KMS-11 (cell line): ENCODE measurements at regions not wholly inside any gene's neighbourhood (a gene's known extent, or its start where the extent isn't known, plus 50 kb on each side); places are given as distances from the start of the nearest gene placed in this dataset.

ENCODE experiments used
- H2AFZ ChIP-seq: fragments of 200-600 bp; sonication (generic); 2 replicates; pipeline ENCODE4 v1.6.1; 2016; ENCODE audit warnings: antibody characterized with exemption, mixed run types, low read depth
- H3K27ac ChIP-seq: fragments of 200-600 bp; sonication (generic); 2 replicates; pipeline ENCODE4 v1.6.1; 2016; ENCODE audit warnings: mild to moderate bottlenecking, mixed run types
- H3K27me3 ChIP-seq: fragments of 200-600 bp; sonication (generic); 2 replicates; pipeline ENCODE4 v1.6.1; 2017; ENCODE audit warnings: mild to moderate bottlenecking, low read depth, mixed run types, moderate library complexity; ENCODE audit not compliant: insufficient read depth
- H3K36me3 ChIP-seq: fragments of 200-600 bp; sonication (generic); 2 replicates; pipeline ENCODE4 v1.6.1; 2017; ENCODE audit warnings: mild to moderate bottlenecking, mixed run types; ENCODE audit not compliant: insufficient read depth
- H3K4me1 ChIP-seq: fragments of 200-600 bp; sonication (generic); 2 replicates; pipeline ENCODE4 v1.6.1; 2016; ENCODE audit warnings: mild to moderate bottlenecking, low read depth, mixed run types; ENCODE audit not compliant: poor library complexity, severe bottlenecking
- H3K4me2 ChIP-seq: fragments of 200-600 bp; sonication (generic); 2 replicates; pipeline ENCODE4 v1.7.0; 2016; ENCODE audit warnings: mild to moderate bottlenecking, mixed run types
- H3K4me3 ChIP-seq: fragments of 200-600 bp; sonication (generic); IDR thresholded peaks from 2 replicates; pipeline ENCODE4 v1.6.1; 2017; ENCODE audit warnings: low read depth, low read length, mixed read lengths; ENCODE audit not compliant: insufficient read depth
- H3K79me2 ChIP-seq: fragments of 200-600 bp; sonication (generic); 2 replicates; pipeline ENCODE4 v1.6.1; 2016; ENCODE audit warnings: low read depth, mixed run types; ENCODE audit not compliant: insufficient read depth
- H3K9ac ChIP-seq: fragments of 200-600 bp; sonication (generic); 2 replicates; pipeline ENCODE4 v1.6.1; 2016; ENCODE audit warnings: mild to moderate bottlenecking, mixed run types
- H4K20me1 ChIP-seq: fragments of 200-600 bp; sonication (generic); 2 replicates; pipeline ENCODE4 v1.6.1; 2016; ENCODE audit warnings: mild to moderate bottlenecking, mixed run types; ENCODE audit not compliant: insufficient read depth
- TF ChIP-seq, protein P1 (sequence below): fragments of 200-600 bp; sonication (generic); conservative IDR thresholded peaks from 2 replicates; pipeline ENCODE4 v1.6.1; 2017; ENCODE audit warnings: low read depth, mild to moderate bottlenecking, antibody characterized with exemption, low read length, moderate library complexity, mixed read lengths

DNA sequence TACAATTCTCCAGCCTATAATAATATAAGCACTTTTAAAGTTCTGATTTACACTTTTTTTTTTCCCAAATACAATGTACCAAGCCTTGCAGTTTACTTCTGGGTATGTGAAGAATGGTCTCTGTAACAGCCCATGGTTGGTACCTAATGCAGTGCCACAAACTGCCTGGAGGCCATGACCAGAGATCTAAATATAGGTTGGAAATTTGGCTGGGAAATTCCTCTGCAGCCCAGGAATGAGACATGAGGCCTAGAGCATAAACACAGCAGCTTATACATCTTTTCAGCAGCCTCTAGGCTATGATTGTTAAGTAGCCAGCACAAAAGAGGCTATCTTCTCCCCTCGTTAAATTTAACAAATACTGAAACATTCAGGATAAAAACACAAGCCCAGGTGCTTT is 432.0 kb upstream of the FAM98A start:
- Histone ChIP-seq H3K4me2 (no peak overlapping the region), H3K27ac (no peak overlapping the region), H3K9ac (no peak overlapping the region), H3K27me3 (no peaks in the 10 kb centered on the region), H2AFZ (no peak overlapping the region), H3K4me3 (no peak overlapping the region), H3K79me2 (no peaks in the 10 kb centered on the region), H3K4me1 (no peaks in the 10 kb centered on the region), H3K36me3 (no peaks in the 10 kb centered on the region), H4K20me1 (no peaks in the 10 kb centered on the region)
- TF ChIP-seq, protein P1, sequence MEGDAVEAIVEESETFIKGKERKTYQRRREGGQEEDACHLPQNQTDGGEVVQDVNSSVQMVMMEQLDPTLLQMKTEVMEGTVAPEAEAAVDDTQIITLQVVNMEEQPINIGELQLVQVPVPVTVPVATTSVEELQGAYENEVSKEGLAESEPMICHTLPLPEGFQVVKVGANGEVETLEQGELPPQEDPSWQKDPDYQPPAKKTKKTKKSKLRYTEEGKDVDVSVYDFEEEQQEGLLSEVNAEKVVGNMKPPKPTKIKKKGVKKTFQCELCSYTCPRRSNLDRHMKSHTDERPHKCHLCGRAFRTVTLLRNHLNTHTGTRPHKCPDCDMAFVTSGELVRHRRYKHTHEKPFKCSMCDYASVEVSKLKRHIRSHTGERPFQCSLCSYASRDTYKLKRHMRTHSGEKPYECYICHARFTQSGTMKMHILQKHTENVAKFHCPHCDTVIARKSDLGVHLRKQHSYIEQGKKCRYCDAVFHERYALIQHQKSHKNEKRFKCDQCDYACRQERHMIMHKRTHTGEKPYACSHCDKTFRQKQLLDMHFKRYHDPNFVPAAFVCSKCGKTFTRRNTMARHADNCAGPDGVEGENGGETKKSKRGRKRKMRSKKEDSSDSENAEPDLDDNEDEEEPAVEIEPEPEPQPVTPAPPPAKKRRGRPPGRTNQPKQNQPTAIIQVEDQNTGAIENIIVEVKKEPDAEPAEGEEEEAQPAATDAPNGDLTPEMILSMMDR: no peak

DNA sequence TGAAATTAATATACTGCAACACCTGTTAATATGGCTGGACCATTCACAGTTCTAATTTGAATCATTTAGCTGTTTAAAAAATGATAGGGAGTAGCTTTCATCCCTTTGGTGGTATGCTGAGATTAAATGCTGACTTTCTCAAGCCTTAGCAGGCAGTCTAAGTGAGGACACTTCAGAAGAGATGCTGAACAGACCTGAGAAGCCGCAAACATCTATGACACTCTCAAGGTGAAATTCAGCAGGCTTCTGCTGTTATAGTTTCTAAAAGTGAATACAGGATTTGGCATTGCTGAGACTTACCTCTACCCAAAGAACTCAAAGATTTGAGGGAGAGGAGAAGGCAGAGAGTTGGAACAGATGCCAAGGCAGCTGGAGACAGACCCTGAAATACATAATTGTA is 431.2 kb upstream of the FAM98A start:
- no peak overlapping the region for H2AFZ ChIP-seq
- H3K27ac ChIP-seq: no peak overlapping the region
- H4K20me1 ChIP-seq: no peaks in the 10 kb centered on the region
- H3K27me3 ChIP-seq: no peaks in the 10 kb centered on the region
- no peaks in the 10 kb centered on the region for H3K36me3 ChIP-seq
- no peaks in the 10 kb centered on the region for H3K4me1 ChIP-seq
- H3K4me3 ChIP-seq: no peak overlapping the region
- TF ChIP-seq, protein P1: no peak
- H3K79me2 ChIP-seq: no peaks in the 10 kb centered on the region
- H3K9ac ChIP-seq: no peak overlapping the region
- no peak overlapping the region for H3K4me2 ChIP-seq

DNA sequence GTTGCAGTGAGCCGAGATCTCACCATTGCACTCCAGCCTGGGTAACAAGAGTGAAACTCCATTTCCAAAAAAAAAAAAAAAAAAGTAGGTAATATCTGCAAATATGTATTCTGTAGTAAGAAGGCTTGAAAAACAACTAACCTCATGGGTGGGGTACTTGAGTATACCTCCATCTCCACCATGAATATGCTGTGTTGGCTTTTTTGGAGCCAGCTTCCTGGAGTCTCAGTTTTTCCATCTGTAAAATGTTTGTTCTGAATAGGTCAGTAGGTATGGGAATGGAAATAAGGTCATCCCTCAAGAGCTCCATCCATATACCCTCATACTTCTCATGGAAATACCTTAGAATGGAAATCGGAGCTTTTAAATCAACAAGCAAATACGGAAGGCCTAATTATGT is 430.0 kb upstream of the FAM98A start:
- H3K79me2 ChIP-seq: no peaks in the 10 kb centered on the region
- H3K4me2 ChIP-seq: no peak overlapping the region
- H3K4me1 ChIP-seq: no peaks in the 10 kb centered on the region
- no peaks in the 10 kb centered on the region for H3K27me3 ChIP-seq
- H3K36me3 ChIP-seq: no peaks in the 10 kb centered on the region; the same call in 1 of the 2 replicates
- H4K20me1 ChIP-seq: no peaks in the 10 kb centered on the region
- no peak overlapping the region for H3K4me3 ChIP-seq
- no peak overlapping the region for H2AFZ ChIP-seq
- TF ChIP-seq, protein P1: no peak
- H3K27ac ChIP-seq: no peak overlapping the region
- no peak overlapping the region for H3K9ac ChIP-seq

DNA sequence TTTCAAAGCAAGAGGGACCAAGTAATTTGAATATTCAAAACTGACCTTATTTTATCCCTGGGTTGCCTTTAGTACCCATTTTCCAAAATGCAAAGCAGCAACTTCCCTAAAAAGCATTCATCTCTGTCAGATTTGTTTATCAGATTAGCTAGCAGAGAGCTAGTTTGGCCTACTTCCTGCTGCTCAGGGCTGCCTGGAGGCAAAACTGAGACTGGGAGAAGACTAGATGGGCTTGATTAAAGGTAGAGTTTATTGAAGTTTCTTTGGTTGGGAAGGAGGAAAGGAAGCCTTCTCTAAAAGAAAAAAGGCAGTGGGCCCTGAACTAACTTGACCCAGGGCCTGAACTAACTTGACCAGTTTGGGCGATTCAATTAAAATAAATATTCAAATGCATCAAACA is 426.1 kb upstream of the FAM98A start:
- H2AFZ ChIP-seq: no peak overlapping the region
- no peak overlapping the region for H3K4me3 ChIP-seq
- H3K4me1 ChIP-seq: no peaks in the 10 kb centered on the region
- H3K4me2 ChIP-seq: no peak overlapping the region
- H3K79me2 ChIP-seq: no peaks in the 10 kb centered on the region
- H4K20me1 ChIP-seq: no peaks in the 10 kb centered on the region
- H3K27me3 ChIP-seq: no peaks in the 10 kb centered on the region
- H3K9ac ChIP-seq: no peak overlapping the region
- H3K36me3 ChIP-seq: no peaks in the 10 kb centered on the region; the same call in 1 of the 2 replicates
- H3K27ac ChIP-seq: no peak overlapping the region
- TF ChIP-seq, protein P1: no peak
